Hepatocyte (in vitro differentiated cells): ENCODE measurements at regions not wholly inside any gene's neighbourhood (a gene's known extent, or its start where the extent isn't known, plus 50 kb on each side); places are given as distances from the start of the nearest gene placed in this dataset.

Experiments used
- CTCF ChIP-seq: fragments of 200-600 bp; sonication (generic); IDR thresholded peaks from 2 replicates; pipeline ENCODE4 v1.5.1; 2016; ENCODE audit warnings: antibody characterized with exemption, mild to moderate bottlenecking; ENCODE audit not compliant: poor library complexity
- EZH2 ChIP-seq: fragments of 200-600 bp; sonication (generic); IDR thresholded peaks from 2 replicates; pipeline ENCODE4 v1.6.1; 2016; ENCODE audit warnings: antibody characterized with exemption, mild to moderate bottlenecking, borderline replicate concordance
- EZH2phosphoT487 ChIP-seq: fragments of 200-600 bp; sonication (generic); IDR thresholded peaks from one replicate; pipeline ENCODE4 v1.6.1; 2018; ENCODE audit warnings: antibody characterized with exemption, mild to moderate bottlenecking, low read depth, moderate library complexity; ENCODE audit not compliant: unreplicated experiment, severe bottlenecking

GRCh38 chr4:134126000-134126560, 75.5 kb downstream of the PABPC4L start:
- TF ChIP-seq EZH2phosphoT487 (no peak), CTCF (no peak), EZH2 (no peak)
